Neural cell (in vitro differentiated cells): ENCODE measurements at regions not wholly inside any gene's neighbourhood (a gene's known extent, or its start where the extent isn't known, plus 50 kb on each side); places are given as distances from the start of the nearest gene placed in this dataset.

Source experiments
- H2AFZ ChIP-seq: fragments of 200-600, 300-800 bp; sonication (generic), shearing (Covaris generic); 2 replicates; pipeline ENCODE4 v1.6.0; 2014; ENCODE audit warnings: low read depth, mild to moderate bottlenecking, antibody characterized with exemption, low read length, moderate library complexity
- H3F3A ChIP-seq: fragments of 200-600 bp; shearing (Covaris generic); 2 replicates; pipeline ENCODE4 v1.6.1; 2016; ENCODE audit warnings: mild to moderate bottlenecking, moderate library complexity, mixed read lengths, antibody characterized with exemption, low read length; ENCODE audit not compliant: insufficient read depth, poor library complexity, severe bottlenecking
- H3K27ac ChIP-seq: fragments of 200-600, 300-800 bp; sonication (generic), shearing (Covaris generic); 2 replicates; pipeline ENCODE4 v1.5.1; 2014; ENCODE audit warnings: mild to moderate bottlenecking, low read length, moderate library complexity
- H3K27me3 ChIP-seq: fragments of 300-800, 200-600 bp; sonication (generic), shearing (Covaris generic); 2 replicates; pipeline ENCODE4 v1.6.0; 2014; ENCODE audit warnings: mild to moderate bottlenecking, low read depth, low read length, moderate library complexity; ENCODE audit not compliant: insufficient read depth
- H3K36me3 ChIP-seq: fragments of 300-800, 200-600 bp; sonication (generic), shearing (Covaris generic); 2 replicates; pipeline ENCODE4 v1.5.1; 2014; ENCODE audit warnings: mild to moderate bottlenecking, antibody characterized with exemption, low read length, moderate library complexity; ENCODE audit not compliant: insufficient read depth
- H3K4me2 ChIP-seq: fragments of 300-800, 200-600 bp; sonication (generic), shearing (Covaris generic); 2 replicates; pipeline ENCODE4 v1.6.0; 2014; ENCODE audit warnings: mild to moderate bottlenecking, low read length
- H3K4me3 ChIP-seq: fragments of 300-800, 200-600 bp; sonication (generic), shearing (Covaris generic); 2 replicates; pipeline ENCODE4 v1.5.1; 2014; ENCODE audit warnings: mild to moderate bottlenecking, low read length, moderate library complexity
- H3K79me2 ChIP-seq: fragments of 200-600 bp; shearing (Covaris generic); replicated peaks from 2 replicates; pipeline ENCODE4 v1.6.0; 2014; ENCODE audit warnings: mild to moderate bottlenecking, low read length, moderate library complexity; ENCODE audit not compliant: insufficient read depth
- H3K9ac ChIP-seq: fragments of 300-800, 200-600 bp; sonication (generic), shearing (Covaris generic); 2 replicates; pipeline ENCODE4 v1.6.1; 2016; ENCODE audit warnings: mild to moderate bottlenecking, low read length, mixed read lengths
- H3K9me2 ChIP-seq: fragments of 200-600 bp; shearing (Covaris generic); 2 replicates; pipeline ENCODE4 v1.6.1; 2016; ENCODE audit warnings: mild to moderate bottlenecking, low read length, mixed read lengths; ENCODE audit not compliant: insufficient read depth
- H3K9me3 ChIP-seq: fragments of 200-600, 300-800 bp; sonication (generic), shearing (Covaris generic); 2 replicates; pipeline ENCODE4 v1.6.1; 2016; ENCODE audit warnings: mild to moderate bottlenecking, mixed run types, low read length, moderate library complexity, mixed read lengths
- H4K20me1 ChIP-seq: fragments of 200-600 bp; shearing (Covaris generic); 2 replicates; pipeline ENCODE4 v1.6.1; 2016; ENCODE audit warnings: mild to moderate bottlenecking, mixed run types; ENCODE audit not compliant: insufficient read depth
- CTCF ChIP-seq: fragments of 450-650 bp; IDR thresholded peaks from 2 replicates; pipeline ENCODE4 v1.5.1; 2014; ENCODE audit warnings: antibody characterized with exemption, mild to moderate bottlenecking, moderate library complexity; ENCODE audit not compliant: poor library complexity, severe bottlenecking
- EP300 ChIP-seq: fragments of 450-650 bp; conservative IDR thresholded peaks from 2 replicates; pipeline ENCODE4 v1.6.1; 2014; ENCODE audit warnings: antibody characterized with exemption, mild to moderate bottlenecking, moderate library complexity; ENCODE audit not compliant: poor library complexity, severe bottlenecking
- EZH2 ChIP-seq: fragments of 200-600, 300-800 bp; shearing (Covaris generic), sonication (generic); IDR thresholded peaks from 2 replicates; pipeline ENCODE4 v1.6.1; 2014; ENCODE audit warnings: antibody characterized with exemption, low read length, borderline replicate concordance, mild to moderate bottlenecking; ENCODE audit not compliant: insufficient read depth, poor library complexity, severe bottlenecking
- MXI1 ChIP-seq: fragments of 450-650 bp; conservative IDR thresholded peaks from 2 replicates; pipeline ENCODE4 v1.6.1; 2014; ENCODE audit warnings: antibody characterized with exemption, mild to moderate bottlenecking; ENCODE audit not compliant: poor library complexity, severe bottlenecking
- RAD21 ChIP-seq: fragments of 450-650 bp; conservative IDR thresholded peaks from 2 replicates; pipeline ENCODE4 v1.6.1; 2014; ENCODE audit warnings: antibody characterized with exemption, mild to moderate bottlenecking, moderate library complexity
- SMC3 ChIP-seq: fragments of 450-650 bp; conservative IDR thresholded peaks from 2 replicates; pipeline ENCODE4 v1.6.1; 2014; ENCODE audit warnings: antibody characterized with exemption, mild to moderate bottlenecking, moderate library complexity; ENCODE audit not compliant: poor library complexity
- TAF1 ChIP-seq: IDR thresholded peaks from 2 replicates; pipeline ENCODE4 v1.6.1; 2012; ENCODE audit warnings: low read depth
- TF ChIP-seq, protein P1 (sequence below): IDR thresholded peaks from 2 replicates; pipeline ENCODE4 v1.6.1; 2012; ENCODE audit warnings: borderline replicate concordance

DNA sequence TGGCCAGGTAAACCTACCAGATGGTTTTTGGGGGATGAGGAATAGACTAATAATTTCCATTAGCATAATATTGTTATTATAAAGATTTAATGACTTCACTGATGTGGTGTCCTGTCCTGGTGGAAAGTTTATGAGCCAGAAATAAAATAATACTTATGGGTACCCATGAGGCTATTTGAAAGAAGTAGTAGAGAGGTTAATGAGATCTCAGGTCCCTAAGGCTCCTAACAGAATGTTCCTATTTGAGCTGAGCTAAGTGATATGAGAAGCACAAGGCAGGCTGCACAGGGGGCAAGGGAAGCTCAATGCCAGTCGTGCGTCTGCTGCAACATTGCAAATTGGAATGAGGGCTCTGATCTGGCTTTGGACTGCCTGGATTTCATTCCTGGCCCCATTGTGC, 174.1 kb downstream of the BMP2 start:
- Histone ChIP-seq H3K9me3 (no peaks in the 10 kb centered on the region), H2AFZ (no peak overlapping the region), H3K79me2 (no peaks in the 10 kb centered on the region), H3K4me2 (no peak overlapping the region), H3K9ac (no peak overlapping the region), H3K36me3 (no peaks in the 10 kb centered on the region), H3K4me3 (no peak overlapping the region), H3F3A (no peaks in the 10 kb centered on the region), H3K27me3 (no peaks in the 10 kb centered on the region), H3K9me2 (no peaks in the 10 kb centered on the region), H3K27ac (no peak overlapping the region), H4K20me1 (no peaks in the 10 kb centered on the region)
- TF ChIP-seq MXI1: no peak
- no peak for TF ChIP-seq EP300
- no peak for TF ChIP-seq CTCF

- no peak overlapping the region for H3K27ac ChIP-seq
- H3K79me2 ChIP-seq: no peaks in the 10 kb centered on the region
- H3K9ac ChIP-seq: no peak overlapping the region
- no peak overlapping the region for H3K4me3 ChIP-seq
- no peaks in the 10 kb centered on the region for H3K27me3 ChIP-seq
- no peaks in the 10 kb centered on the region for H4K20me1 ChIP-seq
- TF ChIP-seq SMC3: no peak
- no peak for TF ChIP-seq EP300
- TF ChIP-seq, protein P1, sequence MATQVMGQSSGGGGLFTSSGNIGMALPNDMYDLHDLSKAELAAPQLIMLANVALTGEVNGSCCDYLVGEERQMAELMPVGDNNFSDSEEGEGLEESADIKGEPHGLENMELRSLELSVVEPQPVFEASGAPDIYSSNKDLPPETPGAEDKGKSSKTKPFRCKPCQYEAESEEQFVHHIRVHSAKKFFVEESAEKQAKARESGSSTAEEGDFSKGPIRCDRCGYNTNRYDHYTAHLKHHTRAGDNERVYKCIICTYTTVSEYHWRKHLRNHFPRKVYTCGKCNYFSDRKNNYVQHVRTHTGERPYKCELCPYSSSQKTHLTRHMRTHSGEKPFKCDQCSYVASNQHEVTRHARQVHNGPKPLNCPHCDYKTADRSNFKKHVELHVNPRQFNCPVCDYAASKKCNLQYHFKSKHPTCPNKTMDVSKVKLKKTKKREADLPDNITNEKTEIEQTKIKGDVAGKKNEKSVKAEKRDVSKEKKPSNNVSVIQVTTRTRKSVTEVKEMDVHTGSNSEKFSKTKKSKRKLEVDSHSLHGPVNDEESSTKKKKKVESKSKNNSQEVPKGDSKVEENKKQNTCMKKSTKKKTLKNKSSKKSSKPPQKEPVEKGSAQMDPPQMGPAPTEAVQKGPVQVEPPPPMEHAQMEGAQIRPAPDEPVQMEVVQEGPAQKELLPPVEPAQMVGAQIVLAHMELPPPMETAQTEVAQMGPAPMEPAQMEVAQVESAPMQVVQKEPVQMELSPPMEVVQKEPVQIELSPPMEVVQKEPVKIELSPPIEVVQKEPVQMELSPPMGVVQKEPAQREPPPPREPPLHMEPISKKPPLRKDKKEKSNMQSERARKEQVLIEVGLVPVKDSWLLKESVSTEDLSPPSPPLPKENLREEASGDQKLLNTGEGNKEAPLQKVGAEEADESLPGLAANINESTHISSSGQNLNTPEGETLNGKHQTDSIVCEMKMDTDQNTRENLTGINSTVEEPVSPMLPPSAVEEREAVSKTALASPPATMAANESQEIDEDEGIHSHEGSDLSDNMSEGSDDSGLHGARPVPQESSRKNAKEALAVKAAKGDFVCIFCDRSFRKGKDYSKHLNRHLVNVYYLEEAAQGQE: no peak
- no peak for TF ChIP-seq MXI1
- no peak for TF ChIP-seq CTCF
- no peaks in the 10 kb centered on the region for H3K9me3 ChIP-seq
- no peak overlapping the region for H2AFZ ChIP-seq
- no peak overlapping the region for H3K4me2 ChIP-seq
- H3K9me2 ChIP-seq: no peaks in the 10 kb centered on the region
- no peaks in the 10 kb centered on the region for H3F3A ChIP-seq
- H3K36me3 ChIP-seq: no peaks in the 10 kb centered on the region
These were observed 174.8 kb downstream of the BMP2 start for GRCh38 chr20:6942266-6942665.

- no peaks in the 10 kb centered on the region for H3K79me2 ChIP-seq
- H3F3A ChIP-seq: no peaks in the 10 kb centered on the region
- H4K20me1 ChIP-seq: no peaks in the 10 kb centered on the region
- no peak overlapping the region for H3K4me3 ChIP-seq
- H3K36me3 ChIP-seq: no peaks in the 10 kb centered on the region
- H3K9ac ChIP-seq: no peak overlapping the region
- H3K27me3 ChIP-seq: no peaks in the 10 kb centered on the region
- no peak overlapping the region for H3K4me2 ChIP-seq
- H2AFZ ChIP-seq: no peak overlapping the region
- no peaks in the 10 kb centered on the region for H3K9me3 ChIP-seq
- no peak overlapping the region for H3K27ac ChIP-seq
- no peaks in the 10 kb centered on the region for H3K9me2 ChIP-seq
- TF ChIP-seq MXI1 (no peak), EZH2 (no peak), SMC3 (no peak), RAD21 (no peak), CTCF (no peak), TAF1 (no peak)
- TF ChIP-seq, protein P1: no peak
These were observed 176.8 kb downstream of the BMP2 start for GRCh38 chr20:6944292-6944691.
